Skeletal muscle satellite cell (primary cell): ENCODE measurements at regions not wholly inside any gene's neighbourhood (a gene's known extent, or its start where the extent isn't known, plus 50 kb on each side); places are given as distances from the start of the nearest gene placed in this dataset.
A peak's percentile ranks its signal among the peaks of the same experiment; 100 is the strongest.

Experiments
- H3K27me3 ChIP-seq: 2 replicates; pipeline ENCODE4 v1.7.0; 2013; ENCODE audit warnings: low read length; ENCODE audit not compliant: control insufficient read depth, insufficient read depth
- H3K36me3 ChIP-seq: 2 replicates; pipeline ENCODE4 v1.7.0; 2013; ENCODE audit warnings: mild to moderate bottlenecking, control low read depth, low read length; ENCODE audit not compliant: insufficient read depth
- H3K4me1 ChIP-seq: 2 replicates; pipeline ENCODE4 v1.7.0; 2013; ENCODE audit warnings: low read length; ENCODE audit not compliant: control insufficient read depth, insufficient read depth
- H3K4me2 ChIP-seq: 2 replicates; pipeline ENCODE4 v1.7.0; 2013; ENCODE audit warnings: mild to moderate bottlenecking, low read length
- H3K4me3 ChIP-seq: 2 replicates; pipeline ENCODE4 v1.7.0; 2013; ENCODE audit warnings: low read length
- H3K9ac ChIP-seq: 2 replicates; pipeline ENCODE4 v1.7.0; 2013; ENCODE audit warnings: mild to moderate bottlenecking, low read depth, low read length, moderate library complexity
- H3K9me3 ChIP-seq: replicated peaks from 2 replicates; pipeline ENCODE4 v1.7.0; 2013; ENCODE audit warnings: mild to moderate bottlenecking, control low read depth, low read length

GRCh38 chr11:91433284-91434010 lies 791.2 kb upstream of the FAT3 start:
- no peaks in the 10 kb centered on the region for H3K27me3 ChIP-seq
- H3K4me2 ChIP-seq, result no peak overlapping the region
- no peak overlapping the region for H3K4me3 ChIP-seq
- H3K36me3 ChIP-seq, result no peaks in the 10 kb centered on the region
- H3K9me3 ChIP-seq, result no peaks in the 10 kb centered on the region
- H3K4me1 ChIP-seq, result no peaks in the 10 kb centered on the region
- H3K9ac ChIP-seq, result no peak overlapping the region

GRCh38 chr11:91421641-91422040 lies 803.0 kb upstream of the FAT3 start:
- H3K4me2 ChIP-seq, result no peak overlapping the region
- H3K4me3 ChIP-seq, result no peak overlapping the region
- H3K4me1 ChIP-seq, result no peaks in the 10 kb centered on the region
- H3K36me3 ChIP-seq, result no peaks in the 10 kb centered on the region
- no peaks in the 10 kb centered on the region for H3K9me3 ChIP-seq
- H3K9ac ChIP-seq, result no peak overlapping the region
- no peaks in the 10 kb centered on the region for H3K27me3 ChIP-seq

GRCh38 chr11:91407842-91408241 lies 816.8 kb upstream of the FAT3 start:
- Histone ChIP-seq H3K9ac (no peak overlapping the region), H3K36me3 (no peaks in the 10 kb centered on the region), H3K4me2 (no peak overlapping the region), H3K4me1 (no peaks in the 10 kb centered on the region), H3K4me3 (no peak overlapping the region), H3K27me3 (no peaks in the 10 kb centered on the region), H3K9me3 (no peaks in the 10 kb centered on the region)

- no peaks in the 10 kb centered on the region for H3K27me3 ChIP-seq
- no peak overlapping the region for H3K4me3 ChIP-seq
- H3K9ac ChIP-seq, result no peak overlapping the region
- no peak overlapping the region for H3K4me2 ChIP-seq
- H3K4me1 ChIP-seq, result no peaks in the 10 kb centered on the region
- no peaks in the 10 kb centered on the region for H3K9me3 ChIP-seq
- no peaks in the 10 kb centered on the region for H3K36me3 ChIP-seq
These were observed 818.6 kb upstream of the FAT3 start for GRCh38 chr11:91406009-91406408.

- Histone ChIP-seq H3K4me3 (no peak overlapping the region), H3K9ac (no peak overlapping the region), H3K9me3 (no peaks in the 10 kb centered on the region), H3K27me3 (no peaks in the 10 kb centered on the region), H3K4me1 (no peaks in the 10 kb centered on the region), H3K36me3 (no peaks in the 10 kb centered on the region), H3K4me2 (no peak overlapping the region)
These were observed 820.3 kb upstream of the FAT3 start for GRCh38 chr11:91404344-91404743.

- H3K36me3 ChIP-seq, result no peaks in the 10 kb centered on the region
- no peaks in the 10 kb centered on the region for H3K9me3 ChIP-seq
- no peaks in the 10 kb centered on the region for H3K27me3 ChIP-seq
- no peak overlapping the region for H3K4me3 ChIP-seq
- peaks cover 15% of the 10 kb centered on the region for H3K4me1 ChIP-seq
- no peak overlapping the region for H3K4me2 ChIP-seq
- no peak overlapping the region for H3K9ac ChIP-seq
These were observed 827.5 kb upstream of the FAT3 start for GRCh38 chr11:91397134-91397468.

- no peaks in the 10 kb centered on the region for H3K9me3 ChIP-seq
- no peak overlapping the region for H3K4me3 ChIP-seq
- H3K9ac ChIP-seq, result peak overlapping the region; percentile 29
- peak overlapping the region; percentile 61 for H3K4me2 ChIP-seq
- H3K36me3 ChIP-seq, result no peaks in the 10 kb centered on the region
- H3K27me3 ChIP-seq, result no peaks in the 10 kb centered on the region
- H3K4me1 ChIP-seq, result peaks cover 15% of the 10 kb centered on the region
These were observed 828.1 kb upstream of the FAT3 start for GRCh38 chr11:91396236-91397133.

- Histone ChIP-seq H3K27me3 (no peaks in the 10 kb centered on the region), H3K4me3 (no peak overlapping the region), H3K9me3 (no peaks in the 10 kb centered on the region), H3K36me3 (no peaks in the 10 kb centered on the region), H3K4me1 (peaks cover 15% of the 10 kb centered on the region), H3K9ac (no peak overlapping the region), H3K4me2 (no peak overlapping the region)
These were observed 829.7 kb upstream of the FAT3 start for GRCh38 chr11:91394727-91395414.

GRCh38 chr11:91394073-91394726 lies 830.4 kb upstream of the FAT3 start:
- no peak overlapping the region for H3K9ac ChIP-seq
- no peaks in the 10 kb centered on the region for H3K27me3 ChIP-seq
- H3K4me1 ChIP-seq, result peaks cover 15% of the 10 kb centered on the region
- H3K36me3 ChIP-seq, result no peaks in the 10 kb centered on the region
- no peak overlapping the region for H3K4me2 ChIP-seq
- H3K9me3 ChIP-seq, result no peaks in the 10 kb centered on the region
- no peak overlapping the region for H3K4me3 ChIP-seq

- Histone ChIP-seq H3K27me3 (no peaks in the 10 kb centered on the region), H3K9me3 (no peaks in the 10 kb centered on the region), H3K9ac (no peak overlapping the region), H3K4me1 (no peaks in the 10 kb centered on the region), H3K4me2 (no peak overlapping the region), H3K4me3 (no peak overlapping the region), H3K36me3 (no peaks in the 10 kb centered on the region)
These were observed 841.7 kb upstream of the FAT3 start for GRCh38 chr11:91382946-91383345.

GRCh38 chr11:91374794-91375193 lies 849.8 kb upstream of the FAT3 start:
- no peak overlapping the region for H3K4me3 ChIP-seq
- no peaks in the 10 kb centered on the region for H3K4me1 ChIP-seq
- no peak overlapping the region for H3K9ac ChIP-seq
- H3K4me2 ChIP-seq, result no peak overlapping the region
- no peaks in the 10 kb centered on the region for H3K27me3 ChIP-seq
- H3K9me3 ChIP-seq, result no peaks in the 10 kb centered on the region
- H3K36me3 ChIP-seq, result no peaks in the 10 kb centered on the region
